Stimulated activated CD4-positive, alpha-beta T cell treated with anti-CD3 and anti-CD28 coated beads, TNF-alpha, amount 100 ng/mL, for 4 hours (primary cell): ENCODE measurements at regions not wholly inside any gene's neighbourhood (a gene's known extent, or its start where the extent isn't known, plus 50 kb on each side); places are given as distances from the start of the nearest gene placed in this dataset.

ENCODE experiments used
- DNase-seq, 3 experiments: peaks; one replicate each; pipeline ENCODE4 v3.0.0-alpha.2; 2020; ENCODE audit warnings: low read depth in 3 of 3

DNA sequence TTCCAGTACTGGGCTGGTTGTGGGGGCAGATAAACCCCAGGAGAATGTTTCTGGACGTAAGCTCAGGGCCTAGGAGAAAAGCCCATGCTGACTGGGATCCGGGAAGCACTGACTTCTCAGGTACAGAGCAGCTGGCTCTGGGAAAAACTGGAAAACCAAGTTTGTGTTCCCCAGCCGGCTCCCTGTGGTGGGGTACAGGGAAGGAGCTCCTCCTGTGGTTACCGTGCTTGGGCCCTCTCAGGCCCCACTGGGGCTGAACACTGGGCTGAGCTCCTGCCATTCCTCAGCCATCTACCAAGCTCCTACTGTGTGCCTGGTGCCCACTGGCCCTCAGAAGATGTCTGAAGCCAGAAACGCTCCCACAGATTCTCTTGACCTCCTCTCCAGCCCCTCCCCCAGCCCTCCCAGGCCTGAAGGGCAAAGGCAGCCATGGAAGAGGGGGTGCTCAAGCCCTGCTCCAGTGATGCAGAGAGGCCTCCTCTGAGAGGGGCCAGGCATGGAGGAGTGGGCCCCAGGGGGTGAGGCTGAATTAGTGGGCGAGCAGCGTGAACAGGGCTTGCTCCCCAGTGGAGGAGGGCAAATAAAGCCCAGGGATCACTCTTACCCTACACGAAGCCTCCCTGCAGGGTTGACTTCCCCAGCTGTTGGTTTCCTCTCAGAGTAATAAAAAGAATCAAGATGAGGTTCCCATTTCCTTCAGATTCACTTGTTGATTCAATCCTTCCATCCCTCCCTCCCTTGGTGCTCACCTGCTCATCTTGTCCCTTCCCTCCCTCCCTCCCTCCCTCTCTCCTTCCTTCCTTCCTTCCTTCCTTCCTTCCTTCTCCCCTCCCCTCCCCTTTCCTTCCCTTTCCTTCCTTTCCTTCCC is 100.0 kb downstream of the VEGFA start:
- no peak for DNase-seq

DNA sequence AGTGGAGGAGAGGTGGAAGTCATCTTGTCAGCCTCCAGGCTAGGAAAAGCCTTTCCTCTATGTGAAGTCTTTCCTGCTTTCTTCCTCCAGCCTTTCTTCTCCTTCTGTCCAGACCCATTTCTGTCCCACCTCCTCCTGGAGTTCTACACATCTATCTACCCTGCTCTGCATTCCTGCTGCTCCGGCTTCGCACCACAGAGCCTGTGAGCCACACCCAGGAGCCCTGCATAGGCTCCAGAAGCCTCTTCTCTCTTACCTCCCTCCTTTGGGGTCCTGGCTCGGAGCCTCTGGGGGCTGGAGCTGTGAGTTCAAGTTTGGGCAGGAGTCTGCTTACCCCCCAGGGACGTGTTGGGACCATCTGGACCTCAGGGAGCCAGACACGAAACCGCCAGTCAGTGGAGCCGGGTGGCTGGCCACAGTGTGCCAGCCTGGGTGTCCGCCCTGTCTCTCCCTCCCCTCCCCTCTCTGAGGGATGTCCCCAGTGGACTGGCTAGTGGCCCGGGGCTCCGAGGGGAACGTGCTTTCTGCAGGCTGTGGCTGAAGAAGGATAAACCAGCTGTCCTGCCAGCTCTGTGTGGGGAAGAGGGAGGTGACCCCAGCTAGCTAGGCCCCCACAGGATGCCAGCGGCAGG is 99.2 kb downstream of the VEGFA start:
- no peak for DNase-seq

DNA sequence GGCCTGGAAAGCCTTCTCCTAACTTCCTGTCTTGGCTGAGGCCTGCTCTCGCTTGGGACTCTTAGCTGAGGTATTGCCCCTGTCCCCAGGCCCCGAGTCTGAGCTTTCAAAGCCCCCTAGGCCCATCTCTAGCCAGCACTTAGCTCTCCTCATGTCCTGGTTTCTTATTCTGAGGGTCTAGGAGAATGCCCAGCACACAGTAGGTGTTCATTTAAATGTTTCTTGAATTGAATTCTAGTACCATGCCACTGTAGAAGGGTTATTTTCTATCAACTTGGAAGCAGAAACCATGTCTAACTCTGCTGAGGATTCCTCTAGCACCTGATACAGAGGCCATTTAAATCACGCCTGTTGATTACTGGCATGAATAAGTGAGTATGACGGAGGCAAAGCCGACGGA is 98.5 kb downstream of the VEGFA start:
- DNase-seq = no peak

DNA sequence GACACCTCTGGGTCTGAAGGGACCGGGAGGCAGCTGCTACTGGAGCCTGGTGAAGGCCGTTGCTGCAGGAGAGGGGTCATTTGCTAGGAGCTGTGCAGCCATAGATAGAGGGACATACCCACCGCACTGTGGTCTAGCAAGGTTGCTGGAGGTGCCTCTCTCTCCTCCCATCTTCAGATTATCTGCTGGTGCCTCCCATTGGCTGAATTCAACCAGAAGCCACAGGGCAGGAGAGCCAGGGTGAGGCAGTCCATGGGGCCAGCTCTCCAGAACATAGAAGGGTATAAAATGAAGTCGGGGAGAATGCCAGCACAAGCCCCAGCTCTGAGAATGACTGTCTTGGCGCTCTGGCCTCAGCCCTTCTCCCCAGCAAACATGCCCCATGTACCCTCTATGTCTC is 98.0 kb downstream of the VEGFA start:
- no peak for DNase-seq

DNA sequence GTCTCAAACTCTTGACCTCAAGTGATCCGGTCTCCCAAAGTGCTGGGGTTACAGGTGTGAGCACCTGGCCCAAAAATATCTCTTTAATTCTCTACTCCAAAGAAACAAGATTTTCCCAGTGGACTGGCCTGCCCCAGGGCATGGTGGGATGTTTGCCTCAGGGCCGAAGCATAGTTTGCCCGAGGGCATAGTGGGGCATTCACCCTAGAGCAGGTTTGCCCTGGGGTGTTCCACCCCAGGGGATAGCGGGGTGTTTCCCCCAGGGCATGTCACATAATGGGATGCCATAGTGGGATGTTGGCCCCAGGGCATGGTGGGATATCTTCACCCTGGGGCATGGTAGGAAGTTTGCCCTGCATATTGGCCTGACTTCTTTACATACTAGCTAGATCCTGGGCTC is 97.2 kb downstream of the VEGFA start:
- DNase-seq = no peak

DNA sequence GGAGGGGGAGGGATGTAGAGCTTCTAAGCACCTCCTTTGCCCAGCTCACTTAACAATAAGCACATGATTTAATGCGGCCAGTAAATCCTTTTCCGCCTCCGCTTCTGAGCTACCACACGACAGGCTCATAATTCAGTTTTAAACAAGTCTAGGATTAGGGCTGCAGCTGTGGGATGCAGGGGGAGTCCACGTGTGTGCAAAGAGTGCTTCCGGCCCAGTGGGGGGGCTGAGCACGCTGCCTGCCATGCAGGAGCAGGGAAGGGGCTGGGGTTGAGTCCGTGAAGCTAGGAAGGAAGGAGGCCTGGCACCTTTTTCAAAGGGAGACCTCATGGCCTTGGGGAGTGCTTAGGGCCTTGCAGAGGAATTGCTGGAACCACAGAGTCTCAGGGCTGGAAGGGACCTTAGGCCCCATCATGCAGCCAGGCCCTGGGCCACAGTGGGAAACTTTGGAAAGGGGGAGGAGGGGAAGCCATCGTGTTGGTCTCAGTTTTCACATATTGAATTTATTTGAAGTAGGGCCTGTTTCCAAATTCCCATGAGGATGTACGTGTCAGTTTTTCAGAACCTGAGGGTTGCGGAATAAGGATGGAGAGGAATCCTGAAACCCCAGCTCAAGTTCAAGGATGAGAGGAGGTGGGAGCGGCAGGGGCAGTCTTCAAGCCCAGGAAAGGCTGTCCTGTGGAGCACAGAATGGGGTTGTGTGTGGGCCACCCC is 96.1 kb downstream of the VEGFA start:
- no peak for DNase-seq

DNA sequence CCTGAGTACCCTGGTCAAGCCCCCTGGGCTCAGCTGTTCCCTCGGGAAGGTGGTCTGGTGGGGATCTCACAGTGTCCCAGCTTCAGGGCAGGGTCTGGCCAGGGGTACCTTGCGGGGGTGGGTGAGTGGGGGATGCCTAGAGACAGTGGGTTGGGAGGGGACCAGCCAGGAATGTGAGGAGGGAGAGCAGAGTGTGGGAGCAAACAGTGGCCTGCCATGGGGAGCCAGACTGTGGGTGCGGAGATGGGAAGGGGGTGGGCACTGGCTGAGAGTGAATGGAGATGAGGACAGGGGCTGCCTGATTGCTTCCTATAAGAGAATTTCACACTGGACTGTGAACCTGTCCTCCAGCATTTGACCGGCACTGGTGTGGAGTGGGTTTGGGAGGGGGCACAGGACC is 95.1 kb downstream of the VEGFA start:
- DNase-seq = no peak

DNA sequence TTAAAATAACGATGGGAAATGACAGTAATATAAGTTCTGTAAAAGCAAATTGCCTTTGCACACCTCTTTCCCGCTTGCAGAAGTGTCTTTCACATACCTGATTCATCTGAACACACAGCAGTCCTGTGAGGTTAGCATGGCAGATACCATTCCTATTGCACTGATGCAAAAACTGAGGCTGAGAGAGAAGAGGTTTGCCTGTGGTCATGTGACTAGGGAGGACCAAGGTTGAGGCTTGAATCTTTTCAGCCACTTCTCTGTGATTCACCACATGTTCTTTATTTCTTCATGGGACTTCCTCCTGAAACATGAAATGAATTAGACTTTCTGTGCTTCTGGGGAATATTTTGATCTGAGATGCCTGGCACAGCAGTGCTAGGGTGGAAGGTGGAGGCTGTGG is 92.9 kb downstream of the VEGFA start:
- no peak for DNase-seq

DNA sequence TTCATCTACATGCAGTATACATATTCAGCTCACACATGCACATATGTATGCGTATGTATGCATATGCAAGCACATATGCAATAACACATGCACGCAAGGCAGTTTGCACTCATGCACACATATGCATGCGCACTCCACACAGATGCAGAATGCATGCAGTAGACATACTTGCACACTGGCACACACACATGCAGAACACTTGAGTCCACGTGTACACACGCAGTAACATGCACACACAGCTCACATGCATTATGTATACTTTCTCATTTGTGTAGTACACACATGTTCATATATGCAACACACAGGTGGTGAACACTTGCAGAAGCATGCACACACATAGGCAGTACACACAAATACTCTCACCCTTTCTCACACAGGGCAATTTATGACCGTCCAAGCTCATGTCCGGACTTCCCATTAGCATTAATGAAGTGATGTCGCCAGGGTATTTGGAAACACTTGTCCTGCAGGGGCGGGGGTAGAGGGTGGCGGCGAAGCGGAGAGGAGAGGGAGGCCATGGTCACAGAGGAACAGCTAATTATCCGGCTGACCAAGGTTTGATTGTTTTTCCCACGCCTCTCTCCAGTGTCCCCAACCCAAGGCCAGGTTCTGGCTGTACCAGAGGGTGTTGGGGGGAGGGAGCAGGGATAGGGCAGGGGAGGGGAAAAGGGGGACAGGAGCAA is 91.3 kb downstream of the VEGFA start:
- no peak for DNase-seq

DNA sequence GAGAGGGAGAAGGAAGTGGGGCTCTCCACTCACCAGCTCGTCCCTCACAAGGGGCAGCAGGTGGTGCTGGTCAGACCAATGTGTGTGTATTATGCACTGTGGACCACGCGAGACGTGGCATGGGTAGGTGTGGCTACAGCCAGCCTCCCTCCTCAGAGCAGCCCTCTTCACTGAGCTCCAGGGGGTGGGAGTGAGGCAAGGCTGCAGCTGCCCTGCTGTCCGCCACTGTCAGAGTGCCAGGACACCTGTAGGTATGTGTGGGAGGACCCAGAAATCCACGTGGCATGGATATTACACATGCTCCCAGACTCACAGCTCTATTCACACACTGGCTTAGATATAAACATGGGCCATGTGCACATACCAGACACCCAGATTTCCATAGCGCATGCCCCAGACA is 90.3 kb downstream of the VEGFA start:
- no peak for DNase-seq

DNA sequence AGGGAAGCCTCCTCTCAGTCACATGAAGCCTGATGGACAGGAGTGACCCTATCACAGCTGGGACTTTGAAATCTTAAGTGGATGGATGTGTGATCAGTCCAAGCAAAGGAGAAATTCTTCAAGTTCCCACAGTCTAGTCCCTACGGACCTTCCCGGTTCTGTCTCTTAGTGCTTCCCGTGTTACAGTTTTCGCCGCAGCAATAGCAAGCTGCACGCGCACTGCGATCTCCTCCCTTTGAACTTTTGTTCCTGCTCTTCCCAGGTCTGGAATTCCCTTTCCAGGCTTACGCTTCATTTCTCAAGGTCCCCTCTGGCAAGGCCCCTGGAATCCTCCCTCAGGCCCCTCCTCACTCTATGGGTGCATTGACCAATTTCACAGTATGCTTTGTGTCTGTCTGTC is 89.2 kb downstream of the VEGFA start:
- DNase-seq = no peak

DNA sequence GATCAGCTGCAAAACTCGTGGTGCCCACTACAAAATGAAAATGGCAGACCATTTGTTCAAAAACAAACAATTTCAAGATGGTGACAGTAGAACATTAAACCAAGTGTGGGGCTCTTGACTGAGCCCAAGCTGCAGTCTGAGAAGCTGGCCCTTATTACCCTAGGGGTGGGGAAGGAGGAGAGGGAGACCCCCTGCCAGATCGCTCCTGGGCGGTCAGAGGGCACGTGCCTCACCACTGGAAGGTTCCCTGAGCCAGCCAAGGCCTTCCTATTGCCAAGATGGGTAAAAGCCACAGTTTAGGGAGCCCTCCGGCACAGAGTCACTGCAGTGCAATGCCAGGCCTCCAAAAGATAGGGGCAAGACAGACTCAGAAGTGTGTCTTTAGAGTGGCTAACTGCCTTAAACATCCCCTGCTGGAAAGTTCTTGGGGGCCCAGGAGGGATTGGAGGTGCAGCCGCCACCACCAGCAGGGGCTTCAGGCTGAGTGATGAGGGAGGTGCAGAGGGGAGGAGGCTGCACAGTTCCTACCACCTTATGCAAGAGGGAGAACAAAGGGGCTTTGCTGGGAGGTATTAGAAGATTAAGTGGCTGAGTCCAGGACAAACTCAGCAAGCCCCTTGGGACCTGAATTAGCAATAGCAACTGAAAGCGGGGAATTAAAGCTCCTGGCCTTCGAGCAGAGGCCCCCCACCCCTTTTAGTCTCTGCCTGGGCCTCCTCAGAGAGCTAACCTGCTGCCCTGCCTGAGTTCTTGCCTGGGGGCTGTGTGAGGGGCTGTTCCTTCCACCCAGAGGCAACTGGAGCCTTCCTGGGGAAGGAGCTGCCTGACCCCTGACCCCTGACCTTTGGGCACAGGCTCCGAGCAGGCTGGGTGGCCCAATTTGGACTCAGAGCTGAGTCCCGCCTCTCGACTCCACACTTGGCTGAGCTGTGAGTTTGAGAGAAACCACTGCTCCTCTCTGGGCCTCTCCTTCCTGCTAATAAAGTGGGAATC is 88.4 kb downstream of the VEGFA start:
- DNase-seq = no peak

DNA sequence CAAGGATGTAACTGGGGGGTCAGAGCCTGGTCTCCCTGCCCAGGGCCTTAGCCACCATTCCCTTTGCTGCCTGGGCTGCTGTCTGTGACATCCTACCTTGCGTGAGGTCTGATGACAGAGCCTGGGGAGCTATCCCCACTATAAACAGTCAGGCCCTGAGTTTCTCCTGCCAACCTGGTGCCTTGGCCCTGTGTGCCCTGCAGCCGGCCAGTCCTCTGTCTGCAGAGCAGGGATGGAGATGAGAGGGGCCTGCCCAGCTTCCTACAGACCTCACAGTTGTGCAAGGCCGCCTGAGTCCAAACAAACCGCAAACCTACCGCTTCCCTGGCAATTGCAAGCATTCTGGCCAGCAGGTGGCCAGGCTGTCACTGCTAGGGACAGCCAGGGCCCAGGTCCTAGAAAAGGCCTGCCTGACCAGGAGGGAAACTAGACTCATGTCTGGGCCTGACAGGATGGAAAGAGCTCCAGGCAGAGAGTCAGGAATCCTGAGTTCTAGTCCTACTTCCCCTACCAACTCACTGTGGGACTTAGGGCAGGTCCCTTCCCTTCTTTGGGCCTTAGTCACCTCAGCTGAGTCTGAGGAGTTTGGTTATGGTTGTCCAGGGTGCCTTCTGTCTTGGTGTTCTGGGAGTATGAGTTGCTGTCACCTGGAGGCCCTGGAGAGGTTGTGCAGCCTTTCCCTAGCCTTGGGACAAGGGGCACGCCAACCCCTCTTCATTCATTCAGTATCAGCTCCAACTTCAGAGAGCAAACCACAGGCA is 86.2 kb downstream of the VEGFA start:
- no peak for DNase-seq

DNA sequence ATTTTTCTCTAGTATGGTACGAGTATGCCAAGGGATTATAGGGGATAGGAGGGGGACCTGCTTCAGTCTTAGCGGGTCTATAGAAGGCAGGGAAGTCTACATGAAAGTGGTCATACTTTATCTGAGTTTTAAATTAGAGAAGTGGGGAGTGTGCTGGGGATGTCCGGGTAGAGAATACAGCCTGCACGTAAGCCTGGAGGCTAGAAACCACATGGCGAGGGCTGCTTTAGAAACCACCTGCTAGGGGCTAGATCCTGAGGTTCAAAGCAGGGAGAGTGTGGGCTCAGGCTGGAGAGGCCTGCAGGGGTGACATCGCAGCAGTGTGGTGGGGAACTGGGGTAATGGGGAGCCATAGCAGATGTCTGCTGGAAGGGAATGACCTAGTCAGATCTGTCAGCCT is 85.2 kb downstream of the VEGFA start:
- DNase-seq = no peak

DNA sequence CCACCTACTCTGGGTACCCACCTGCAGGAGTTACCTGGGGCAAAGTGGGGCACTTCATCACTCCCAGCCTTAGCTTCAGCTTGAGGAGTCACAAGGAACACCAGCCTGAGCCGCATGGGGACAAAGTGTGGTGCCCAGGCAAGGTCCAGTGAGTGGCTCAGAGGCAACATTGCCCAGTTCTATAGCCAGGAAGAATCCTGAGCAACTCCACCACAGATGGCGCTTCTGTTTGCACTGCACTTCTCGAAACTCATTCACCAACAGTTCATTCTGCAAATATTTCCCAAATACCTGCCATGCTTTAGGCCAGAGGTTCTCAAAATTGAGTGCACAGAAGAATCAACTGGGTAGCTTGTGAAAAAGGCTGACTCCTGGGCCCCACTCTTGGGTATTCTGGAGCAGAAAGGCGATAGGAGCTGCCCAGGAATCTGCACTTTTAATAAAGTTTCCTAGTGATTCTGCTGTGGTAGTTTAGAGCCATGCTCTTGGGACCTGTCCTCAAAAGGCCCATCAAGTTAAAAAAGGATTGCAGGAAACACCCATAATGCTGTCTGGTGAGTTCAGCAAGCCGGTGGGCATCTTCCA is 83.1 kb downstream of the VEGFA start:
- no peak for DNase-seq

DNA sequence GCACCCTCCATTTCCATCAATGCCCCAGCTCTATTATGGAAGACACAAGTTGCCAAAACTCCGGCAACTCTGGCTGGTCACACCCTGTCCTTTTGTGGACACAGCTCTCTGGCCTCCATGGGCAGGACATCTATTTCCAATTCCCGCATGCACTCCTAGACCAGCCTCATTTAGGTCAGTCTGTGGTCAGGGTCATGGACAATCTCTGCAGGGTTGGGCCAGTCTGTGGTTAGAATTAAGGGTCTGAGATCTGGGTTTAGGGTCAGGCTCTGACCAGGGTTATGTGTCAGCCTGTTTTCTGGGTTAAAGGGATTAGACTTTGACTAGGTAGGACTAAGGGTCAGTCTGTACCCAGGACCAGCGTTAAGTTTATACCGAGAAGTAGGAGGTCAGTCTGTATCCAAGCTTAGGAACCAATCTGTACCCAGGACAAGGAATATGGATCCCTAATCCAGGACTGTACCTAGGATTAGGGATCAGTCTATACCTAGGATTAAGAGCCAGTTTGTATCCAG is 82.4 kb downstream of the VEGFA start:
- no peak for DNase-seq

DNA sequence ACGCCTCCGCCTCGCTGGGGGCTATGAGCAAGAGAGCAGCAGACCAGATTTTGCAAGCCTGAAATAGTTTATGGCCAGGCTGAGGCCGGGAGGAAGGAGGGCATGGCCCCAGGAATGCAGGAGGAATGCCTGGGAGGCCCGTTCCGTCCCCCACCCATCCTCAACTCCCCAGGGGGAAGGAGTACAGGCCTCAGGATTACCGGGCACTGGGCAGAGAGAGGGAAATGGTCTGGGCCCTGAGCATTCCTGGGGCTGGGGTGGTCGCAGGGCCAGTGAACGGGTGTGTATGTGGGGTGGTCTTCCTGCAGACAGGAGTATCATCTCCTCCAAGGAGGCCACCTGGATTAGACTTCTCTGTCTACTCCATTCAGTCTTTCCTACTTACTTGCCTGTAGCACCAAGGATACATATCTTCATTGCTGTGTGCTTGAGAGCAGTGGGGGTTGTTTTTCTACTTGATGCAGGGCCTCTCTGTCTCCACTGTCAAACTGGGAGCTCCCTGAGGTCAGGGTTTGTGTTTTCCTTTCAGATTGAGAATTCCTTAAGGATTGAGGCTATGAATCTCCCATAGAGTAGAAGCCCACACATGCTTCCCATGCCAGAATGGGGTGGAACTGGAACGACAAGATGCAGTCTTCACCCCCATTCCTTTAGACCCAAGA is 81.3 kb downstream of the VEGFA start:
- no peak for DNase-seq

DNA sequence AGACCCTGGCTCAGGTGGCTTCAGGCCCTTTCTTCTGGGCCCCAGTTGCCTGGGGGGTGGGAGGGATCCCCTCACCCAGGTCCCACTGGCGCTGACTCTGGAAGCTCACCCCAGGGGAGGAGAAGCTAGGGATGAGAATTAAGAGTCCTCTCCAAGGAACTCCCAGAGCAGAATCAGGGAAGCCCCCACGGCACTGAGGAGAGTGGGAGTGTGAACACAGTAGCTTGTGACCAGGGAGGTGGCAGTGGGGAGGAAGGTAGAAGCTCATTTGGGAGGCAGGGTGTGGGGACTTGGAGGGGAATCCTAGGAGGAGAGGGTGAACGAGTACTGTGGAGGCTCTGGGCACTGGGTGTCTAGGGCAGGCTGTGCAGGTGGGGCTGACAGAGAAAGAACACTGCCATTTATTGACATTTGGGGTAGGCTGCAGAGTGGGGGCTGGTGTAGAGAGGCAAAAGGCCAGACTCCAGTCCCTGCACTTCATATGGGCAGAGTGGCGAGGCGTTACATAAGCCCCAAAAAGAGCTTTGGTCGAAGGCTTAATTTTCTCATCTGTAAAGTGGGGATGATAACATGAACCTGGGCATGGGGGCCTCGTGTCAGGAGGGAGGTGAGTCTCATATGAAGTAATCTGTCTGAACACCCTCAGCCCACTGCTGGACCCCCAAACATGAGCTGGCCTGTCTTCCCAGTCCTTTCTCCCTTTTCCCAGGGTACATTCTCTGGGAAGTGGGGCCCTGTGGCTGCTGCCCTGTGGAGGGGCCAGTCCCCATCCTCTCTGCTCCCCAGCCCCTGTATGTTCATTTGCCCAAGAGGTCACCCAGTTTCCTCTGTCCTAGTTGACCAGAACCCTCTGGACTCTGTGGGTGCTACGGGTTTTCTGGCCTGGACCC is 80.5 kb downstream of the VEGFA start:
- no peak for DNase-seq
